ENCODE measurements at regions not wholly inside any gene's neighbourhood (a gene's known extent, or its start where the extent isn't known, plus 50 kb on each side); places are given as distances from the start of the nearest gene placed in this dataset.

GRCh38 chr5:87053146-87053545 is 214.5 kb upstream of the RASA1 start:
- Histone ChIP-seq H3K36me3 (ENCODE audit: control insufficient read depth in 2 of 2, insufficient read depth in 2 of 2, low read length in 2 of 2) (no peaks in the 10 kb centered on the region), H3K4me1 (ENCODE audit: control insufficient read depth in 2 of 2, insufficient read depth in 2 of 2, low read length in 2 of 2) (no peaks in the 10 kb centered on the region), H3K27ac (ENCODE audit: low read depth in 2 of 2, low read length in 2 of 2) (no peak overlapping the region), H3K9ac (ENCODE audit: low read depth in 1 of 2, low read length in 2 of 2) (no peak overlapping the region), H3K4me3 (ENCODE audit: low read length in 2 of 2) (no peak overlapping the region), H3K9me3 (ENCODE audit: control insufficient read depth in 2 of 2, low read length in 2 of 2) (peaks cover 0 to 2% of the 10 kb centered on the region in 2 donors), H3K27me3 (ENCODE audit: control insufficient read depth in 2 of 2, insufficient read depth in 2 of 2, low read length in 2 of 2) (no peaks in the 10 kb centered on the region)

DNA sequence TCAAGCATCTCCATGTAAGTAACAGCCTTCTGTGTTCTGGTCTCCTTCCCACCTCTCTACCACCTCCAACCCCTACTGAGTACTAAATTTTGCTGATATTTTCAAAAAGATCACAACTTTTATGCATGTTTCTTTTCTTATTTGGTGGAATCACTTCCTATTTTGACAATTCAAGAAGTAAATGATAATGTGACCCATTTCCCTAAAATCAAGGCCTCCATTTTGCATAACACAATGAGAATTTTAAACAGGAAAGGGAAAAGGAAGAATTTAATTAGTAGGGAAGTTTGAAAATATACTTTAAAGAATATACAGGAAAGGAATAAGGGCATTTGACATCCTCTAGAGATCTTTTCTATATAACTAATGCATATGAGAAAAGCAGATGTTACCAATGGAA is 212.9 kb upstream of the RASA1 start:
- H3K9ac ChIP-seq (ENCODE audit: low read depth in 1 of 2, low read length in 2 of 2): no peak overlapping the region
- H3K9me3 ChIP-seq (ENCODE audit: control insufficient read depth in 2 of 2, low read length in 2 of 2): peaks cover 0 to under 1% of the 10 kb centered on the region in 2 donors
- no peaks in the 10 kb centered on the region for H3K27me3 ChIP-seq (ENCODE audit: control insufficient read depth in 2 of 2, insufficient read depth in 2 of 2, low read length in 2 of 2)
- H3K4me1 ChIP-seq (ENCODE audit: control insufficient read depth in 2 of 2, insufficient read depth in 2 of 2, low read length in 2 of 2): no peaks in the 10 kb centered on the region
- no peak overlapping the region for H3K27ac ChIP-seq (ENCODE audit: low read depth in 2 of 2, low read length in 2 of 2)
- H3K36me3 ChIP-seq (ENCODE audit: control insufficient read depth in 2 of 2, insufficient read depth in 2 of 2, low read length in 2 of 2): no peaks in the 10 kb centered on the region
- H3K4me3 ChIP-seq (ENCODE audit: low read length in 2 of 2): no peak overlapping the region

GRCh38 chr5:87061046-87061445 is 206.6 kb upstream of the RASA1 start:
- Histone ChIP-seq H3K4me3 (ENCODE audit: low read length in 2 of 2) (no peak overlapping the region), H3K4me1 (ENCODE audit: control insufficient read depth in 2 of 2, insufficient read depth in 2 of 2, low read length in 2 of 2) (no peaks in the 10 kb centered on the region), H3K27me3 (ENCODE audit: control insufficient read depth in 2 of 2, insufficient read depth in 2 of 2, low read length in 2 of 2) (no peaks in the 10 kb centered on the region), H3K9me3 (ENCODE audit: control insufficient read depth in 2 of 2, low read length in 2 of 2) (no peaks in the 10 kb centered on the region), H3K9ac (ENCODE audit: low read depth in 1 of 2, low read length in 2 of 2) (no peak overlapping the region), H3K27ac (ENCODE audit: low read depth in 2 of 2, low read length in 2 of 2) (no peak overlapping the region), H3K36me3 (ENCODE audit: control insufficient read depth in 2 of 2, insufficient read depth in 2 of 2, low read length in 2 of 2) (no peaks in the 10 kb centered on the region)

DNA sequence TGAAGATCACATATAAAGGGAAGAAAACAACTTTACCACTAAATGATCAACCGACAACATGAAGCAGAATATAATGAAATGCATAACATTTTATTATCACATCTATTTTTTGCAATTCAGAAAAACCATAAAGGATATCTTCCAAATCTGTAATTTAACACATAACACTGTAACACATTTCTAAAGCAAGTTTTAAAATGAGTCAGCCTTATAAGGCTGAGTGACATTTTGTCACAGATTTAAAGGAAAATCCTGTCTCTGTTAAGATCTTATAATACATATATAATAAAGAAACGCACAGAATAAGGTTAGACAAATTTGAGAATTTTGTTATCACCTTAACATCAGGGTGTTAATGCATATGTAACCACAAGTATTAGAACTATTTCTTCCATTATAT is 198.4 kb upstream of the RASA1 start:
- Histone ChIP-seq H3K9ac (ENCODE audit: low read depth in 1 of 2, low read length in 2 of 2) (no peak overlapping the region), H3K27ac (ENCODE audit: low read depth in 2 of 2, low read length in 2 of 2) (no peak overlapping the region), H3K4me1 (ENCODE audit: control insufficient read depth in 2 of 2, insufficient read depth in 2 of 2, low read length in 2 of 2) (no peaks in the 10 kb centered on the region), H3K27me3 (ENCODE audit: control insufficient read depth in 2 of 2, insufficient read depth in 2 of 2, low read length in 2 of 2) (no peaks in the 10 kb centered on the region), H3K9me3 (ENCODE audit: control insufficient read depth in 2 of 2, low read length in 2 of 2) (no peaks in the 10 kb centered on the region), H3K4me3 (ENCODE audit: low read length in 2 of 2) (no peak overlapping the region), H3K36me3 (ENCODE audit: control insufficient read depth in 2 of 2, insufficient read depth in 2 of 2, low read length in 2 of 2) (no peaks in the 10 kb centered on the region)

DNA sequence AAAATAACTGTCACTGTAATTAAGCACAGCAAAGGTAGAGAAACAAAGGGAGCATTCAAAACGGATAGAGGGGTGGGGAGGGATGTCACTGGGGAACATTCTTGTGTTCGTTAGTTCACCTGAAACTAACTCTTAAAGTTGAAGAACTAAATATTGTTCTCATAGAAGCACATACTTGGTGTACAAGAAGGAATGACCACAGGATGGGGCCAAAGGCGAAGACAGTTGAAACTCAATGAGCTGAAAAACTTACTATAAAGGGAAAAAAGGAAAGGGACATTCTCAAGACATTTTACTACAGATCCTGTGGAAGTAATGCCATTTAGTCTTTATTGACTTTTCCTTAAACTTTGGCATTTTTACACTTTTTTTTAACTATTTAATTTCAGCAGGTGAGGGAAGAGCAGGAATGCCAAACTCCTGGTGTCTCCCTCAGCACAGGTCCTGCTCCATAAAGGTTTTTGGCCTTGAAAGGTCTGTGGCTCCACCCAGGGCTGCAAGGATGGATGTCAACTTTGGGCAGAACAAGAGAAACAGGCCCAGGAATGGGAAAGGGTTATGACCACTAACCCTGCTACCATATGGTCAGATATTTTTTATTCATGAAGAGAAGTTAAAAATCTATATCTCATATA is 197.6 kb upstream of the RASA1 start:
- Histone ChIP-seq H3K9me3 (ENCODE audit: control insufficient read depth in 2 of 2, low read length in 2 of 2) (no peaks in the 10 kb centered on the region), H3K27me3 (ENCODE audit: control insufficient read depth in 2 of 2, insufficient read depth in 2 of 2, low read length in 2 of 2) (no peaks in the 10 kb centered on the region), H3K4me1 (ENCODE audit: control insufficient read depth in 2 of 2, insufficient read depth in 2 of 2, low read length in 2 of 2) (peaks cover 5% of the 10 kb centered on the region in 2 donors), H3K36me3 (ENCODE audit: control insufficient read depth in 2 of 2, insufficient read depth in 2 of 2, low read length in 2 of 2) (no peaks in the 10 kb centered on the region), H3K4me3 (ENCODE audit: low read length in 2 of 2) (no peak overlapping the region), H3K9ac (ENCODE audit: low read depth in 1 of 2, low read length in 2 of 2) (no peak overlapping the region), H3K27ac (ENCODE audit: low read depth in 2 of 2, low read length in 2 of 2) (no peak overlapping the region)

DNA sequence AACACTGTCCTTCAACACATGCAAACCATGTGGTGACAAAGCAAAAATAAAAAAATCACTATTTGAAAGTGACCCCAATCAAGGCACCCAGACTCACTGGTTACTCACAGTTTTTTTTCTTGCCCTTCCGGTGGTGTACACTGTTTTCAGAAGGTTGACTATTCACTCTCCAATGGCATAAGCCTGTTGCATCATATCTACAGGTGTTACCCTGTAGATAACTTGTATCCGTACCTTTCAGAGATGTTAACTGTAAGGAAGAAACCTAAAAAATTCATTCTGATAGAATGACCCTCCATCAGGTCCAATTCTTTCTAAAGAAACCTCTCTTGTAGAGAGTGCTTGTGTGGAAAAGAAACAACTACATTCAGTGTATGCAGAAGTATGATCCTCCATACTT is 193.6 kb upstream of the RASA1 start:
- no peaks in the 10 kb centered on the region for H3K27me3 ChIP-seq (ENCODE audit: control insufficient read depth in 2 of 2, insufficient read depth in 2 of 2, low read length in 2 of 2)
- H3K4me3 ChIP-seq (ENCODE audit: low read length in 2 of 2): no peak overlapping the region
- no peaks in the 10 kb centered on the region for H3K9me3 ChIP-seq (ENCODE audit: control insufficient read depth in 2 of 2, low read length in 2 of 2)
- no peak overlapping the region for H3K27ac ChIP-seq (ENCODE audit: low read depth in 2 of 2, low read length in 2 of 2)
- no peak overlapping the region for H3K9ac ChIP-seq (ENCODE audit: low read depth in 1 of 2, low read length in 2 of 2)
- no peaks in the 10 kb centered on the region for H3K36me3 ChIP-seq (ENCODE audit: control insufficient read depth in 2 of 2, insufficient read depth in 2 of 2, low read length in 2 of 2)
- H3K4me1 ChIP-seq (ENCODE audit: control insufficient read depth in 2 of 2, insufficient read depth in 2 of 2, low read length in 2 of 2): peaks cover 7 to 8% of the 10 kb centered on the region in 2 donors

GRCh38 chr5:87074934-87075541 is 192.6 kb upstream of the RASA1 start:
- H3K9ac ChIP-seq (ENCODE audit: low read depth in 1 of 2, low read length in 2 of 2): no peak overlapping the region
- H3K4me3 ChIP-seq (ENCODE audit: low read length in 2 of 2): peak overlapping the region in 1 of 2 donors; percentile 31
- H3K4me1 ChIP-seq (ENCODE audit: control insufficient read depth in 2 of 2, insufficient read depth in 2 of 2, low read length in 2 of 2): peaks cover 7 to 8% of the 10 kb centered on the region in 2 donors
- H3K27ac ChIP-seq (ENCODE audit: low read depth in 2 of 2, low read length in 2 of 2): peak overlapping the region; percentile 35 to 45
- no peaks in the 10 kb centered on the region for H3K9me3 ChIP-seq (ENCODE audit: control insufficient read depth in 2 of 2, low read length in 2 of 2)
- no peaks in the 10 kb centered on the region for H3K27me3 ChIP-seq (ENCODE audit: control insufficient read depth in 2 of 2, insufficient read depth in 2 of 2, low read length in 2 of 2)
- H3K36me3 ChIP-seq (ENCODE audit: control insufficient read depth in 2 of 2, insufficient read depth in 2 of 2, low read length in 2 of 2): no peaks in the 10 kb centered on the region

DNA sequence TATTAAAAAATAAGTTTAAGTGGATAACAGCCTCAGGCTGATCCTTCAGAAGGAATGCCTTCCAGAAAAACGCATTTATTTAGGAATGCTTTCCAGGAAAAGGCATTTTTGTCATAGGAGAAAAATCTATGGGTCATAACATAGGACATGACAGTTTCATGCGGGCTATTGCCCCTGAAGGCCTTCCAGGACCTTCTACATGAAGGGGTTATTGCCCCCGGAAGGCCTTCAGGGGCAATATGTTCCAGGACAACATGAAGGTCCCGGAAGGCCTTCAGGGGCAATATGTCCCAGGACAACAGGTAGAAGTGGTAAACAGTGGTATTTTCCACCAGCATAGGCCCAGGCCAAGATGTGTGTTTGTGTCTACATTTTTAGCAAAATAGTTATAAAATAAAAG is 191.3 kb upstream of the RASA1 start:
- Histone ChIP-seq H3K9me3 (ENCODE audit: control insufficient read depth in 2 of 2, low read length in 2 of 2) (no peaks in the 10 kb centered on the region), H3K4me1 (ENCODE audit: control insufficient read depth in 2 of 2, insufficient read depth in 2 of 2, low read length in 2 of 2) (peaks cover 7 to 8% of the 10 kb centered on the region in 2 donors), H3K36me3 (ENCODE audit: control insufficient read depth in 2 of 2, insufficient read depth in 2 of 2, low read length in 2 of 2) (no peaks in the 10 kb centered on the region), H3K27ac (ENCODE audit: low read depth in 2 of 2, low read length in 2 of 2) (no peak overlapping the region), H3K9ac (ENCODE audit: low read depth in 1 of 2, low read length in 2 of 2) (no peak overlapping the region), H3K27me3 (ENCODE audit: control insufficient read depth in 2 of 2, insufficient read depth in 2 of 2, low read length in 2 of 2) (no peaks in the 10 kb centered on the region), H3K4me3 (ENCODE audit: low read length in 2 of 2) (no peak overlapping the region)

GRCh38 chr5:87076931-87077330 is 190.8 kb upstream of the RASA1 start:
- Histone ChIP-seq H3K36me3 (ENCODE audit: control insufficient read depth in 2 of 2, insufficient read depth in 2 of 2, low read length in 2 of 2) (no peaks in the 10 kb centered on the region), H3K4me1 (ENCODE audit: control insufficient read depth in 2 of 2, insufficient read depth in 2 of 2, low read length in 2 of 2) (peaks cover 7 to 8% of the 10 kb centered on the region in 2 donors), H3K9me3 (ENCODE audit: control insufficient read depth in 2 of 2, low read length in 2 of 2) (no peaks in the 10 kb centered on the region), H3K9ac (ENCODE audit: low read depth in 1 of 2, low read length in 2 of 2) (no peak overlapping the region), H3K27ac (ENCODE audit: low read depth in 2 of 2, low read length in 2 of 2) (no peak overlapping the region), H3K4me3 (ENCODE audit: low read length in 2 of 2) (no peak overlapping the region), H3K27me3 (ENCODE audit: control insufficient read depth in 2 of 2, insufficient read depth in 2 of 2, low read length in 2 of 2) (no peaks in the 10 kb centered on the region)

DNA sequence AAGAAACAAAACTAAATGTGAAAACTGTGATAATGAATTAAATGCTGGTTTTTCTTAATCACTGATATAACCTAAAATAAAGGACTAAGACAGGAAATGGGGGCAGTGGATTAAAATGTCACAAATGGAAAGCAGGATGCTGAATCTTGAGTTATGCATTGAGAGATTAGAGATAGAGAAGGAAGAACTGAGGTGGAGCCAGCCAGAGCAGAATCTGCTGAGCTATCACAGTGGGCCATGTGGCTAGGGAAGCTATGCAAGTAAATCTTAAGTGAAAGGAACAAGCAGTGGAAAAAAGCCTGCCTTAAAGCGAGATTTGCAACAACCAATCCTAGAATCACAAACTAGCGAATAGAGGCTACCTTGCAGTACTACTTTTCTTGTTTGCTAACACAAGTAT is 188.5 kb upstream of the RASA1 start:
- Histone ChIP-seq H3K4me1 (ENCODE audit: control insufficient read depth in 2 of 2, insufficient read depth in 2 of 2, low read length in 2 of 2) (peaks cover 7 to 8% of the 10 kb centered on the region in 2 donors), H3K27ac (ENCODE audit: low read depth in 2 of 2, low read length in 2 of 2) (no peak overlapping the region), H3K36me3 (ENCODE audit: control insufficient read depth in 2 of 2, insufficient read depth in 2 of 2, low read length in 2 of 2) (no peaks in the 10 kb centered on the region)

More for the DNA sequence above, 188.5 kb upstream of the RASA1 start:
- no peaks in the 10 kb centered on the region for H3K9me3 ChIP-seq (ENCODE audit: control insufficient read depth in 2 of 2, low read length in 2 of 2)
- no peak overlapping the region for H3K9ac ChIP-seq (ENCODE audit: low read depth in 1 of 2, low read length in 2 of 2)
- H3K27me3 ChIP-seq (ENCODE audit: control insufficient read depth in 2 of 2, insufficient read depth in 2 of 2, low read length in 2 of 2): no peaks in the 10 kb centered on the region
- no peak overlapping the region for H3K4me3 ChIP-seq (ENCODE audit: low read length in 2 of 2)

Data from mucosa of rectum (tissue), 2 donors.